SK-N-SH treated with all-trans-retinoic acid at 6 μM for 48 hours (cell line): ENCODE measurements at regions not wholly inside any gene's neighbourhood (a gene's known extent, or its start where the extent isn't known, plus 50 kb on each side); places are given as distances from the start of the nearest gene placed in this dataset.

Source experiments
- ATAC-seq: fragments of 200-7000 bp; cut with Tn5 transposase; 3 replicates; pipeline ENCODE4 v1.9.1; 2020; ENCODE audit warnings: mild to moderate bottlenecking, moderate library complexity
- ARNTL ChIP-seq: fragments of 450-650 bp; formaldehyde crosslinking; IDR thresholded peaks from 2 replicates; pipeline ENCODE4 v1.5.0; 2020; ENCODE audit warnings: low read depth, mild to moderate bottlenecking, moderate library complexity, borderline replicate concordance
- BACH2 ChIP-seq: fragments of 250-450 bp; sonication (Bioruptor Pico); IDR thresholded peaks from 2 replicates; pipeline ENCODE4 v1.9.0; 2021; ENCODE audit warnings: mild to moderate bottlenecking, borderline replicate concordance
- CREB5 ChIP-seq: fragments of 250-450 bp; sonication (Bioruptor Pico); IDR thresholded peaks from 2 replicates; pipeline ENCODE4 v1.5.1; 2020; ENCODE audit warnings: low read depth, mild to moderate bottlenecking, moderate library complexity
- CSDC2 ChIP-seq: fragments of 250-450 bp; sonication (Bioruptor Pico); IDR thresholded peaks from 2 replicates; pipeline ENCODE4 v1.5.0; 2020; ENCODE audit warnings: mild to moderate bottlenecking, moderate library complexity
- CSRNP3 ChIP-seq: fragments of 250-450 bp; sonication (Bioruptor Pico); IDR thresholded peaks from 2 replicates; pipeline ENCODE4 v1.5.1; 2021; ENCODE audit warnings: mild to moderate bottlenecking, moderate library complexity
- GLIS3 ChIP-seq: fragments of 250-450 bp; sonication (Bioruptor Pico); IDR thresholded peaks from 2 replicates; pipeline ENCODE4 v1.5.0; 2020; ENCODE audit warnings: mild to moderate bottlenecking, moderate library complexity
- ISL1 ChIP-seq: fragments of 250-450 bp; sonication (Bioruptor Pico); IDR thresholded peaks from 2 replicates; pipeline ENCODE4 v2.1.2; 2022; ENCODE audit warnings: mild to moderate bottlenecking, moderate library complexity
- POU6F1 ChIP-seq: fragments of 250-450 bp; sonication (Bioruptor Pico); IDR thresholded peaks from 2 replicates; pipeline ENCODE4 v1.8.0; 2021; ENCODE audit warnings: low read depth, mild to moderate bottlenecking, moderate library complexity, borderline replicate concordance
- PPARA ChIP-seq: fragments of 250-450 bp; sonication (Bioruptor Pico); IDR thresholded peaks from 2 replicates; pipeline ENCODE4 v1.5.0; 2020; ENCODE audit warnings: mild to moderate bottlenecking, borderline replicate concordance
- RARB ChIP-seq: fragments of 250-450 bp; sonication (Bioruptor Pico); IDR thresholded peaks from 2 replicates; pipeline ENCODE4 v1.8.0; 2021; ENCODE audit warnings: mild to moderate bottlenecking, moderate library complexity
- SNAI2 ChIP-seq: fragments of 250-450 bp; sonication (Bioruptor Pico); IDR thresholded peaks from 2 replicates; pipeline ENCODE4 v1.5.0; 2020; ENCODE audit warnings: mild to moderate bottlenecking, moderate library complexity
- TOX ChIP-seq: fragments of 250-450 bp; sonication (Bioruptor Pico); IDR thresholded peaks from 2 replicates; pipeline ENCODE4 v1.8.0; 2021; ENCODE audit warnings: mild to moderate bottlenecking, moderate library complexity, borderline replicate concordance
- ZFP3 ChIP-seq: fragments of 250-450 bp; sonication (Bioruptor Pico); IDR thresholded peaks from 2 replicates; pipeline ENCODE4 v1.5.0; 2020; ENCODE audit warnings: mild to moderate bottlenecking, moderate library complexity
- ZFP30 ChIP-seq: fragments of 450-650 bp; formaldehyde crosslinking; IDR thresholded peaks from 2 replicates; pipeline ENCODE4 v1.5.0; 2022; ENCODE audit warnings: mild to moderate bottlenecking, moderate library complexity
- ZNF565 ChIP-seq: fragments of 450-650 bp; formaldehyde crosslinking; conservative IDR thresholded peaks from 2 replicates; pipeline ENCODE4 v1.5.0; 2020; ENCODE audit warnings: low read depth, mild to moderate bottlenecking, moderate library complexity
- ZNF70 ChIP-seq: fragments of 450-650 bp; formaldehyde crosslinking; IDR thresholded peaks from 2 replicates; pipeline ENCODE4 v1.5.0; 2020; ENCODE audit warnings: mild to moderate bottlenecking, moderate library complexity
- ZNF8 ChIP-seq: fragments of 450-650 bp; formaldehyde crosslinking; IDR thresholded peaks from 2 replicates; pipeline ENCODE4 v1.5.0; 2020; ENCODE audit warnings: mild to moderate bottlenecking, moderate library complexity

DNA sequence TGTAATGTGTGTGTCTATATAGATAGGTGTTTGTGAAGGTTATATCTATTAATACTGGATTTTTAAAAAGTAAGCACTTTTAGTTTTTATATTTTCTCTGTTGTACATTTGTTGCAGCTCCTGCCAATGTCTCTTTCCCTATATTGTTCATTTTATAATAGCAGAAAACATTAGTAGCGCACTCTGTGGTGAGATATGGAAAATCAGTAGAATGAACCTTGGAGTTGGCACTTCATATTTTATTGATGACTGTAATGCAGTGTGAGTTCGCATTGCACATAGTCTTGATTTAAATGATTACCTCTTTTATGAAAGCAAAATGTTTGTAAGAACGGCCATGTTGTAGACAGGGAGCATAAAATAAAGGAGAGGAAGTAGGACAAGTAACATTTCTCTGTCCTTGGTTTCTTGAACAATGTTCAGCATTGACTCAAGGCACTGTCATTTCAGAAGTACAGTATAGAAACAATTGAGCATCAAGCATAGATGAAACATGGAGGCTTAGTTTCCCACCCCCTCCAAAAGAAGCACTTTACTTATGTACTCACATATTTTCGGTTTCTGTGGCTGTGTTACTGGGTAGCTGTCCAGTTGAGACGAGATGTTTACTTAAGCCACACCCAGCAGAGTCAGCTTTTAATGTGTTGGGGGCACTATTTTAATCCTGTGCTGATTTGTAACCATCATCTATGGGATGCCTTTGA lies 74.0 kb downstream of the TANC2 start (continued):
- TF ChIP-seq POU6F1 (CRISPR knock-in tag) (no peak), SNAI2 (CRISPR knock-in tag) (no peak), ISL1 (CRISPR knock-in tag) (no peak)

DNA sequence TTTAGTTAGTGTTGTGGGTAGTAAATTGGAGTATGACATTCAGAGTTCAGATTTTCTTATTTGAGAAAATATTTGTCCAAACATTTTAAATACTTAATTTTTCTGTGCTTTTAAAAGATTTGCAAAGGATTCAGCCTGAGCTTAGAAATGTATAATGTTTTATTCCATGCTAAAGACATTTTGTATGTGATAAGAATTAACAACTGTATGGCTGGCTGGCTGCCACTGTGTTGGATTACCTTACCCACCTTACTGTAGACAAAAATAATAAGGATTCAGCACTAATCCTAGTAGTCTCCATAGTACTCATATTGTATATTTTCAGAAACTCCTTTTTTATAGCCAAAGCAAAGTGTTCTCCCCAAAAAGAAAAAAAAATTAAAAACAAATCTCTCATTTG lies 74.8 kb downstream of the TANC2 start:
- TF ChIP-seq ZNF565 (CRISPR knock-in tag) (no peak), POU6F1 (CRISPR knock-in tag) (no peak), ARNTL (CRISPR knock-in tag) (no peak)
- no peak for ATAC-seq

DNA sequence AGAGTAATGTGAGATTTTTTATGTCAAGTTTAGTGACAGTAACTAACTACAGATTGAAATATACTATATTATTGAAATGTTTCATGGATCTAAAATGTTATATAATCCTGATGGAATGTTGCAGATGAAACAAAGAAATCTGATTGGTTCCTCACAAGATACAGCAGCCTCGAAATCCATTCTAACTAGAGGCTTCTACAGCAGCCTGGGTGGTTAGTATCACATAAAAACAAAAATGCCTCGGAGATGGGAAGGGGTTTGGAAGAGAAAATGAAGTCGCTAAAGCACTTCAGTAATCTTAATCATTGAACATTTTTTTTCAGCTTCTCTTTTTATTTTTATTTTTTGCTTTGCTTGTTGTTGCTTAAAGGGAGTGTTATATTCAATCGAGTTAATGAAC lies 75.2 kb downstream of the TANC2 start:
- no peak for ATAC-seq
- TF ChIP-seq ZNF70 (CRISPR knock-in tag) (no peak), TOX (no peak), ISL1 (CRISPR knock-in tag) (no peak), CSRNP3 (CRISPR knock-in tag) (no peak), BACH2 (CRISPR knock-in tag) (no peak), SNAI2 (CRISPR knock-in tag) (no peak), GLIS3 (CRISPR knock-in tag) (no peak), POU6F1 (CRISPR knock-in tag) (no peak), ZFP30 (CRISPR knock-in tag) (no peak), ZFP3 (CRISPR knock-in tag) (no peak), RARB (CRISPR knock-in tag) (no peak), ZNF8 (CRISPR knock-in tag) (no peak), ZNF565 (CRISPR knock-in tag) (no peak), CSDC2 (CRISPR knock-in tag) (no peak)
- TF ChIP-seq, all 23 proteins: peak for 0

GRCh38 chr17:63041722-63042121 lies 75.7 kb downstream of the TANC2 start:
- TF ChIP-seq ZFP30 (CRISPR knock-in tag) (no peak), CREB5 (CRISPR knock-in tag) (no peak), ZNF565 (CRISPR knock-in tag) (no peak), ISL1 (CRISPR knock-in tag) (no peak), ZFP3 (CRISPR knock-in tag) (no peak)
- TF ChIP-seq, all 23 proteins: peak for 0
- no peak for ATAC-seq

DNA sequence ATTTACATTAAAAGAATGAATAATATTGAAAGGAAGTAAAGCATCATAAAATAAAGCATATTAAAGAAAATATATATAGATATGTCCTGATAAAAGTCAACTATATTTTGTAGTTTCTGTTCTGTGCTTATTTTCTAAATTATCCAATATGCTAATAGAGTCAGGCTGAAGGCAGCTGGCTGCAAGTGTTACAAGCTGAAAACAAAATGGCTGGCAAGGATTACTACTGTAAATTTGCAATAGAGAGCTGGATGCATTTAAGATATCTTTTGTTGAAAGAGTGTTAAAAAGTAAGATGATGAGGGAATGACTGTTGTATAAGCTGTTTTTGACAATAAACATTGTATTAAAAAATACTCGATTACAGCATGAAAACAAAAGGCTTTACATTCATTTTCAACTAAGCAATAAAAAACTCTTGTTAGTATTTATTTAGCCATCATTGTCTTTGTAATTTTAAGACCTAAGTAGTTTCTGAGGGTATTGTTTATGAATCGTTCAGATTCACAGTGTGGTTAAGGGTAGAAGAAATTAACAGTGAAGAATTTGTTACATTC lies 76.3 kb downstream of the TANC2 start:
- no peak for TF ChIP-seq ARNTL (CRISPR knock-in tag)
- no peak for TF ChIP-seq RARB (CRISPR knock-in tag)
- TF ChIP-seq SNAI2 (CRISPR knock-in tag), result no peak
- no peak for TF ChIP-seq ZFP30 (CRISPR knock-in tag)
- no peak for TF ChIP-seq CREB5 (CRISPR knock-in tag)
- TF ChIP-seq PPARA (CRISPR knock-in tag), result no peak
- no peak for TF ChIP-seq BACH2 (CRISPR knock-in tag)
- no peak for TF ChIP-seq ZFP3 (CRISPR knock-in tag)
- ATAC-seq, result no peak
